NCI-H1694 treated with DMSO at 0.1 percent for 48 hours (cell line): ENCODE measurements at regions not wholly inside any gene's neighbourhood (a gene's known extent, or its start where the extent isn't known, plus 50 kb on each side); places are given as distances from the start of the nearest gene placed in this dataset.

Source experiments
- DNase-seq: peaks from one replicate; lab custom pipeline; 2025; lab: John Stamatoyannopoulos, UW

GRCh38 chr12:58364389-58365086 is 423.2 kb downstream of the ATP23 start:
- DNase-seq = no peak

DNA sequence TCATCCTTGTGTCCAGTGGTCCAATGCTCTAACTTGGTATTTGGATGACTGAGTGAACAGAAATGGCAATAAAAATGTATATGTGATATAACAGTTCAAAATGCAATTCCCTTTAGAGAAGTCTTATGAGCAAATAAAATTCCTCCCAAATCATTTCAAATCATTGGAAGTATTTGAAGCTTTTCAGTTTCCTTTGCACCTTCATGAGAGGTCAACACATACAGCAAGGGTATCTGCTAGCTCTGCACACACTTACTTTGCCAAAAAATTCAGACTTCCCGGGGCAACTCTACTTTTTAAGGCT is 423.7 kb downstream of the ATP23 start:
- no peak for DNase-seq

DNA sequence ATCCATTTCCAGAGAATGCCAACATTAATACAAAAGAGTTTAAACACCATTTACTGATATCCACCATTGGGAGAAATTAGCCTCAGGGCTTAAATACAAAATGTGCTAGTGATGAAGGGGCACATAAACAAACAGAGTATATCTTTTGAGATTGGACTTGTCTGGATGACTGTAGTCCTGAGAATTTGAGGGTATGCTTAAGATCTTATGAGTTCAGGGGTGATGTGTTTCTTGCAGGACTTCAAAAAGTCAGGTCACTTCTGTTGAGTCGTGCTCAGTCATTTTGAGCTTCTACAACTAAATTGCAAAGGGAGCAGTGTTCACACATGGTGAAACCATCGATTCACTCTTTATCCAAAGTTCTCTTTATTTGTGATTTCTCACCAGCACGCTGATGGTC is 425.7 kb downstream of the ATP23 start:
- DNase-seq = no peak

DNA sequence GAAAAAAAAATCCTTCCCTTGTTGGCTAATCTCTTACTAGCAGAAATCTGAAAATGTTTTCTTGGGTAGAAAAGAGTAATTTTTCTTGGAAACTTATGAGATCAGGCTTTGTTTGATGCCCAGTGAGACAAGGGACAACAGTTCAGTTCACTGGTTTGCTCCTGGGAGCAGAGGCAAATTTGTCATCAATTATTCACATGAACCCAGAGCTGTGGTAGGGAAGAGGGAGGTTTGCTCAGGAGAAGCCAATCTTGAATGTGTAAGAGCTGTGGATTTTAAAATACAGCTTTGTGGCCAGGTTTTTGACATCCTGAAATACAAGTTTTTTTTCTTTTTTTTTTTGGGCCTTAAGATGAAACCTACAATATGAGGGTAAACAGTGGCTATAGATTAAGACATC is 426.6 kb downstream of the ATP23 start:
- no peak for DNase-seq

DNA sequence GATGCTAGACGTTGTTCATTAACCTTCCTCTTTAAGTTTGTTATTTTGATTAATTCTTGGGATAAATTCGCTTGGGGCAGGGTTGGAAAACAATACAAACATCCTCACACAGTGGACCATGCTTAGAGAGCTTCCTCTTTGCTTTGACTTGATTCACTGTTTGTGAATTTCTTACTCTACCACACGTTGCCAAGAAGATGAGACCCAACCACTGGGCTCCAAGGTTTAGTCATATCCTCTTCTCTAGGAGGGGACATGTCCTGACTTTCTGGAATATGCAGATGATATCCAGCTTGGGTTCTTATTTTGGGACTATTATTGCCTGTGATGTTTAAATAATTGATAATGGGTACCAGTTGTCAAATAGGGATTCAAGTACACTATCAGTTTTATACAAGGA is 428.2 kb downstream of the ATP23 start:
- no peak for DNase-seq

DNA sequence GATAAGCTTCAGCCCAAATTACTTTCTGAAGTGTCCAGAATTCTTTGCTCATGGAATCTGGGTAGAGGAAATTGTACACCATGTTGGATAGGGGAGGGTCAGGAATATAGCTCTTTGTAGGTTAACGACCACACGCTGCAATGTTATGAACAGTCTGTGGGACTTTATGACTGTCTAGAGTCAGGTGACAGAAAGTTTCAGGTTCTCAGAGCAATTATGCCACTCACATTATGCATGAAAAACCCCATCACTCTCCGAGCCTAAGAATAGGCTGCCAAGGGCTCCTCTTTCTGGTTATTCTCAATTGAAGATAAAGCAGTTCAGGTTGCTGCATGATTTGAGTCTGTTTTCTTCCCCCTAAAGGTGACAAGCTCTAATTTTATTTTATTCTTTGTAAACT is 430.9 kb downstream of the ATP23 start:
- DNase-seq = no peak

GRCh38 chr12:58378028-58378427 is 436.7 kb downstream of the ATP23 start:
- no peak for DNase-seq

GRCh38 chr12:58381546-58381945 is 440.2 kb downstream of the ATP23 start:
- no peak for DNase-seq

DNA sequence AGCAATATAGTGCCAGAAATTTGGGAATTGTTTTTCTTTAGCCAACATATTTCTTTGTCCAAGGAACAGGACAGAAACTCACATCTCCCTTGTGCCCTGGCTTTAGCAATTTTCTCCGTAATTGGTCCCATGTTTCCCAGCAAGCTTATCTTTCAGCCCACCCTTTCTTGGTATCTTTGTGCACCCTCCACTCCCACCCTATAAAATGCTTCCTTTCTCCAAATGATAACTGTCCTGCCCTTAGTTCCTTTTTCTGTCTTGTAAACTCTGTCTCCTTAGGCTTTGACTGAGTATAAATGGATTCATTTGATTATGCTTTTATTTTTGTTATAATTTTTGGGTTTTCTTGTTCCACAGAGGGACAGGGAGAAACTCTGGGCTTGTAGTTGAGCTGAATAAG is 442.8 kb downstream of the ATP23 start:
- DNase-seq = no peak

GRCh38 chr12:58386136-58386535 is 444.8 kb downstream of the ATP23 start:
- DNase-seq = no peak

DNA sequence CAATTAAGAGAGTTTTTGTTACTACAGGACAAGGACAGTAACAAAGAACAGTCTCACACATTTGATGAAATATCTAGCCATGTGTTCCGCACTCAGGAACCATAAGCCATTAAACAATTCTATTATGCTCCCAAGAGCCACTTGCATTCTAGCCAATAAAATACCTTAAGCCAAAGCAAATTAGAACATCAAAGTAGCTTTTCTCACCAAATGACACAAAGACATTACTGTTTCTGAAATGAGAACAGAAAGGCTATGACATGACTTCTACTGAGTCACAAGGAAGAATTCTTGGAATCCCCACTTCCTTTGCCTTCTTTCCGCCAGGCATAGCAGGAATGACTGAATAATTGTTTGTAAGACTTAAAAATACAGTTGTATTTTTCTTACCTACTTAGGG is 445.8 kb downstream of the ATP23 start:
- no peak for DNase-seq

GRCh38 chr12:58388261-58388660 is 446.9 kb downstream of the ATP23 start:
- DNase-seq = no peak

GRCh38 chr12:58393152-58393551 is 451.8 kb downstream of the ATP23 start:
- no peak for DNase-seq

DNA sequence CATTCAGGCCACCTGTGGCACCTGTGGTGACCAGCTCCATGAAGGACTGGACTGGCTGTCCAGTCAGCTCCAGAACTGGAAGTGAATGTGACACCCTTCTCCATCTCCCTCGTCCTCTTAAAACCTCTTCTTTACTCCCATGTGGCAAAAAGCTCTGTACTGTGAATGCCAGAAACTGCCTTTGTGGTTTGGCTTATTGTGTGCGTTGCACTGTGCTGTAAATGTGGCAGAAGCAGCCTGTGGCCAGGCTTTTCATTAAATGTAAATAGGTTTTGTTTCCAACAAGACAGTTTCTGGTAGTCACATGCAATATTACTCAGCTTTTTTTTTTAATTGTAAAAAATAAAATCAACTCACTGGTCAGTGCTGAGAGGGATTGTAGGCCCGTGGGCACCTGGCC is 453.7 kb downstream of the ATP23 start:
- no peak for DNase-seq

DNA sequence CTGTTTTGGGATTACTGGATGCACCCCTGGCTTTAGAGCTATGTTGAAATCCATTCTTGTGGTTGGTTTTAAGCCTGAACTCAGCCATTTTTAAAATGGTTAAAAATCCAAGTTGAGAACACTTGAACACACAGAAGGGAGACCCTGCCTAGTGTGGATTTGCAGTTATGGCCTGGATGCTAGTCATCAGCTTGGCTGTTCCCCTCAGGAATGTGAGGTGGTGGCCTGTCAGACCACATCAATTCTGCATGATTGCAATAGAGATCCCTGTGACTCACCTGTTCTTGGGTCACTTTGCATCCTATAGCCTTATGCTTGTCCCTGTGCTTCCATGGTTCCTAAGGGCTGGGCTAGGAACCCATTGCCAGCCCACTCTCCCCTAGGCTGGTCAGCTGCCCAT is 454.1 kb downstream of the ATP23 start:
- no peak for DNase-seq

- DNase-seq = no peak
Observed at GRCh38 chr12:58396239-58396638, 454.9 kb downstream of the ATP23 start.

- no peak for DNase-seq
Observed at GRCh38 chr12:58405363-58405762, 464.0 kb downstream of the ATP23 start.

DNA sequence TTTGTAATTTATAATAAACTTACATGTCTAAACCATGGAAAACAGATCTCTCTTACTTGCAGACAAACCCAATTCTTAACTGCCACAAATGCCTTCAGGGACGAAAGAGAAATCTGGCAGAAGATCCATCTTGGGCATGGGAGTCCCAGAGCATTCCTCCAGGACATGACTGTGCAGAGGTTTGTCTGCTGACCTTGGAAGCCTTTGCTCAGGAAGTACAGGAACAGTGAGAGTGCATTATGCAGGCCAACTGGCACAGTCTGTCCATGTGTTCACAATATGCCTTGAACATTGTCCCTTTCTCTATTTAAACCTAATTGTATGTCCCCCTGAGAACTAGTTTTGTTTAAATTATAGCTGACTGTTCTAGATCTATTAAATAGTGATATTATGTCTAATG is 467.1 kb downstream of the ATP23 start:
- no peak for DNase-seq

DNA sequence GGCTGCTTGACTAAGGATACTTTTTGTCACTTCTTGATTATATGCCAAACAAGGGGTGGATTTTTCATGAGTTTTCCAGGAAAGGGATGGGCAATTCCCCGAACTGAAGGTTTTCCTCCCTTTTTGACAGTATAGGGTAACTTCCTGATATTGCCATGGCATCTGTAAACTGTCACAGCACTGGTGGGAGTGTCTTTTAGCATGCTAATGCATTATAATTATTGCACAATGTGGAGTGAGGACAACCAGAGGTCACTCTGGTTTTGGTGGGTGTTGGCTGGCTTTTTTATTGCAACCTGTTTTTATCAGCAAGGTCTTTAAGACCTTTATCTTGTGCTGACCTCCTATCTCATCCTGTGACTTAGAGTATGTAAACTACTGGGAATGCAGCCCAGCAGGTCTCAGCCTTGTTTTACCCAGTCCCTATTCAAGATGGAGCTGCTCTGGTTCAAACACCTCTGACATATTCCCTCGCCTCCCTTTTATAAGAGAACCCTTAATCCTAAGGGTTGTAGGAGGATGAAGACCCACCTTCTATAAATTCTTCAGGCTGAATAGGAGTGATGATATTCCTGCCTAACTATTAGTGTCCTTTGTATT is 471.2 kb downstream of the ATP23 start:
- DNase-seq = no peak

DNA sequence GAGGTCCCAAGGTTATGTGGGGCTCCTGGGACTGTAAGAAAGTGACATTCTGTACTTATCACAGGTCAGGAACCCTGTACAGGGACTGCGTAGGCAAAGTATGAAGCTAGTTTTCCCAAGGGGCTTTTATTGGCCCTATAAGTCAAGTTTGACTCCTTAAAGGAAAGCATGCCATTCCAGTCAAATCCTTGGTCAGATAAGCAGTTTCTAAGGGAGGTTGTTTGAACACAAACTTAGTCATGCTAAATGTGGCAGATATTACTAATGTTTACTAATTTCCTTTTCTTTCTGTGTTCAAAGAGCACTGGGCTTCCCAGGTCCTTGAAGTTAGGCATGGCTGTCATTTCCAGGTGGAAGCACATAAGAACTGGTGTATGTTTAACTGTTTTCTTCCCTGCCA is 472.4 kb downstream of the ATP23 start:
- no peak for DNase-seq

- DNase-seq = no peak
Observed at GRCh38 chr12:58414398-58414871, 473.1 kb downstream of the ATP23 start.

DNA sequence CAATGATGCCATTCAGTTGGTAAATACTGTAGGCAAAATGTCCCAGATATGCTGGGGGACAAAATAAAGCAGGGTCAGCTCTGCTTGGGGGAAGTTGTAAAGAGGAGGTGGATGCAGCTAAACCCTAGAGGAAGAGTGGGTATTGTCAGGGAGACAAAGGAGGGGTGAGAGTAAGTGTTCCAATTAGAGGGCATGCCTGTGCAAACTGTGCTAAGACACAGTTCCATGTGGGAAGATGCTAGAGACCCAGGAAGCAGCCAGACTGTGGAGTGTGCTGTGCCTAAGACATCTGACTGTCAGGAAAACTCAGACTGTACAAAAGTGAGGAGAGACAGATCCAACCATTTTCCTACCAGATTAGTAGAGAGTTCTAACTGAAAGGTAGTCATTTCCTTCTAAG is 474.3 kb downstream of the ATP23 start:
- DNase-seq = no peak

DNA sequence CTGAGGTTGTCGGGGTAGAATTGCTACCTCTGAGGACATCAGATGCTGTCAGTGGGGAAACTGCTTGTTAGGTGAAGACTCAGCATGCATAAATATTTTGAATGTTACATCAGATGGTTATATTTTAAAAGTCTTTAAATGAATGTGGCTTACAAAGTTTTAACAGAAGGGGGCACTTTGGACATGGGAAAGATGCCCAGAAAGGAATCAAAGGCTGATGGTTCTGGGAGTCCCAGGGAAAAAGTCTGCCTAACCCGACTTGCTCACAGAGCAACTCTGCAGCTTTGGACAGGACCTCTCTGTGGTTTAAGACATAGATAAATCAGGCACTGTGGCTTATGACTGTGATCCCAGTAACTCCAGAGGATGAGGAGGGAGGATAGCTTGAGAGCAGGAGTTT is 474.9 kb downstream of the ATP23 start:
- no peak for DNase-seq

- DNase-seq = no peak
Observed at GRCh38 chr12:58419196-58419760, 477.9 kb downstream of the ATP23 start.
